ENCODE measurements at regions not wholly inside any gene's neighbourhood (a gene's known extent, or its start where the extent isn't known, plus 50 kb on each side); places are given as distances from the start of the nearest gene placed in this dataset.

DNA sequence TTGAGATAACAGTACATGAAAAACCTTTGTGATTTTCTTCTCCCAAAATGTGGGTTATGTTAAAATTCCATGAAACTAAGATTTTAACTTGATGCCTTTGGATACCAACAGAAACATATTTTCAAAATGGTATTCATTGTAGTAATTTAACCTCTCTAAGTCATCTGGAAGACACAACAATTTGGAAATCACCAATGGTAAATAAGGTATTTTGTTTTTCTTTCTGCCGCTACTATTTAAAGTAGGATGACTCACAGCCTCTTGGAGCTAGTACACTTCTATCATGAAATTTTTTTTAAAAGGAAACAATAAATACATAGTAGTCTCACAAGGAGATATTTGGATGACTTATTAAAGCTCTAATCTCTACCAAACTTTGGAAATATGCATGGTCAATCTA lies 291.6 kb upstream of the VEPH1 start:
- 45% methylated on average over 1 of the region's 1 CpG for WGBS
- DNase-seq = no peak

DNA sequence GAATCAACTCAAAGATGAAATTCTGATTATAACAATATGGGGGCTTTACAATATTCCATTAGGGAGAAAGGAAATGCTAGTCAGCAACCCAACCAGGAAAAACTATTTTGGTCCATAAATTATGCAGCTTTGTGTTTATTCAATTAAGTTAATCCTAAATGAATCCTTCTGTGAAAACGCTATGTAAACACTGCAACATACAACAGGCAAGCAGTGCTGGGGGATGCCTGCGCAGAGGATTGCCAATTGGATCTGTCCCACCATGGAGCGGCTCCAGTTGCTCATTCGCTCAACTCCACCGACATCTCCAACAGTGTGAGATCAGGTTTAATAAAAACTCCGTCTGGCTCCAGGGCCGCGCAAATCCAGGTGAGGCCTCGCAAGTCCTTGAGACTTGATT lies 290.5 kb upstream of the VEPH1 start:
- no peak overlapping the region for H3K27ac ChIP-seq (ENCODE audit: low read length)
- H3K4me3 ChIP-seq (ENCODE audit: low read length) = no peak overlapping the region
- DNase-seq = peak in 2 of 3 donors; percentile 28 to 38
- intact Hi-C loops (cut with DNase I) = no loop called here
- no peaks in the 10 kb centered on the region for H3K27me3 ChIP-seq (ENCODE audit: control insufficient read depth, insufficient read depth)
- H3K9me3 ChIP-seq (ENCODE audit: control insufficient read depth, low read length) = no peaks in the 10 kb centered on the region
- H3K4me1 ChIP-seq (ENCODE audit: control insufficient read depth, insufficient read depth, low read length) = no peaks in the 10 kb centered on the region
- WGBS = 82% methylated on average over 9 of the region's 9 CpGs
- no peak for ATAC-seq

More for the DNA sequence above, 291.6 kb upstream of the VEPH1 start:
- H3K27ac ChIP-seq (ENCODE audit: low read length) = no peak overlapping the region
- no peaks in the 10 kb centered on the region for H3K27me3 ChIP-seq (ENCODE audit: control insufficient read depth, insufficient read depth)
- no peaks in the 10 kb centered on the region for H3K9me3 ChIP-seq (ENCODE audit: control insufficient read depth, low read length)
- no peak overlapping the region for H3K4me3 ChIP-seq (ENCODE audit: low read length)
- no peaks in the 10 kb centered on the region for H3K4me1 ChIP-seq (ENCODE audit: control insufficient read depth, insufficient read depth, low read length)
- no peak for ATAC-seq
- intact Hi-C loops (cut with DNase I) = no loop called here

DNA sequence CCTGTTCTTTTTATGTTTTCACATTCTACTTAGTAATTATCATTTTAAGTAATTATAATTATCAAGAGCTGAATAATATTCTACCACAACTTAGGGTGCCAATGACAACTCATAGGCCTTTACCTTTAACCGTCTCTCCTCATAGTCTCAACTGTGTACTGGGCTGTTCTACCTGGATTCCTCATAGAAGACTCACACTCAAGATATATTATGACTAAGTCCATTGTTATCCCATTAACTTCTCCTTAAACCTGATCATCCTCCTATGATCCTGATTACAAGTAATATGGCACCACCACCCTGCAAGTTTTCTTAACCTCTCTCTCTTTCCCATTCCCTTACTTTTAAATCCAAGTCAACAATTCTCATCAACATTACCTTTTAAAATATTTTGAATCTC lies 285.9 kb upstream of the VEPH1 start:
- 95% methylated on average over 1 of the region's 1 CpG for WGBS
- Histone ChIP-seq H3K27me3 (ENCODE audit: control insufficient read depth, insufficient read depth) (no peaks in the 10 kb centered on the region), H3K9me3 (ENCODE audit: control insufficient read depth, low read length) (no peaks in the 10 kb centered on the region), H3K4me3 (ENCODE audit: low read length) (no peak overlapping the region), H3K27ac (ENCODE audit: low read length) (no peak overlapping the region), H3K4me1 (ENCODE audit: control insufficient read depth, insufficient read depth, low read length) (no peaks in the 10 kb centered on the region)
- ATAC-seq = no peak
- no peak for DNase-seq
- intact Hi-C loops (cut with DNase I) = no loop called here

DNA sequence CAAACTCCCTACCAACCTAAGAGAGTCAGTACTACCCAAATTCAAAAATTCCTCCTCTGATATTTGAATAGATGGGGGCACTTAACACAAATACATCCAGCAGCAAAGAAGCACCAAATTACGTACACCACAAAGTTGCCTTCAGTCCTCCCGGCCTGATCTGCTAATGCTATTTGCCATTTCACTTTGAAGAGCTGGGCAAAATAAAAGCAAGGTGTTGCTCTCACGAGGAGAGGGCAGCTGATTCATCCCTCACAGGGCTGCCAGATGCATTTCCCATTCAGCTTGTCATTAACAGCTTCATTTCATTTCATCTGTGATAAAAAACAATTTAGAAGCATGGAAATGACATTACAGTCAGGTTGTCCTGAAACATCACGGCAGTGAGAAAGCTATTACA lies 283.4 kb upstream of the VEPH1 start:
- intact Hi-C loops (cut with DNase I) = no loop called here
- Histone ChIP-seq H3K9me3 (ENCODE audit: control insufficient read depth, low read length) (no peaks in the 10 kb centered on the region), H3K27me3 (ENCODE audit: control insufficient read depth, insufficient read depth) (no peaks in the 10 kb centered on the region), H3K4me1 (ENCODE audit: control insufficient read depth, insufficient read depth, low read length) (no peaks in the 10 kb centered on the region), H3K4me3 (ENCODE audit: low read length) (no peak overlapping the region), H3K27ac (ENCODE audit: low read length) (no peak overlapping the region)
- no peak for DNase-seq
- WGBS = 58% methylated on average over 4 of the region's 4 CpGs
- ATAC-seq = no peak

DNA sequence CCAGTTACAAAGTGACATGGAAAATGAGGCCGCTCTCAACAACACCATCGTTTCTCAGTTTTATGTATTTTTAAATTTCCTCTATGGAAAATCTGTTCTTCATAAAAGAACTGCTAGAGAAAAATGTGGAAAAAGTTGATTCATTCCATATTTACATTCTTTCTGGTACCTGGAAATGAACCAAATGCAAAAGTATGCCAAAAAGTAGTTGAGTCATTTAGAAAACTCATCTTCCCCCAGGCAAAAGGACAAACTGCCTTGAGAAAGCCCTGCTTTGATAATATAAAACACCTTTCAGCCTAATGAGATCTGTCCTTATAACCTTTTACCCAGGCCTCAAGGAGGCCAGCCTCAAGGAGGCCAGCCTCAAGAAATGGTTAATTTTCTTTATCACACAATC lies 283.0 kb upstream of the VEPH1 start:
- H3K9me3 ChIP-seq (ENCODE audit: control insufficient read depth, low read length) = no peaks in the 10 kb centered on the region
- H3K27ac ChIP-seq (ENCODE audit: low read length) = no peak overlapping the region
- intact Hi-C loops (cut with DNase I) = no loop called here
- no peak for DNase-seq
- H3K4me1 ChIP-seq (ENCODE audit: control insufficient read depth, insufficient read depth, low read length) = no peaks in the 10 kb centered on the region
- no peaks in the 10 kb centered on the region for H3K27me3 ChIP-seq (ENCODE audit: control insufficient read depth, insufficient read depth)
- ATAC-seq = no peak
- 59% methylated on average over 2 of the region's 2 CpGs for WGBS
- H3K4me3 ChIP-seq (ENCODE audit: low read length) = no peak overlapping the region

DNA sequence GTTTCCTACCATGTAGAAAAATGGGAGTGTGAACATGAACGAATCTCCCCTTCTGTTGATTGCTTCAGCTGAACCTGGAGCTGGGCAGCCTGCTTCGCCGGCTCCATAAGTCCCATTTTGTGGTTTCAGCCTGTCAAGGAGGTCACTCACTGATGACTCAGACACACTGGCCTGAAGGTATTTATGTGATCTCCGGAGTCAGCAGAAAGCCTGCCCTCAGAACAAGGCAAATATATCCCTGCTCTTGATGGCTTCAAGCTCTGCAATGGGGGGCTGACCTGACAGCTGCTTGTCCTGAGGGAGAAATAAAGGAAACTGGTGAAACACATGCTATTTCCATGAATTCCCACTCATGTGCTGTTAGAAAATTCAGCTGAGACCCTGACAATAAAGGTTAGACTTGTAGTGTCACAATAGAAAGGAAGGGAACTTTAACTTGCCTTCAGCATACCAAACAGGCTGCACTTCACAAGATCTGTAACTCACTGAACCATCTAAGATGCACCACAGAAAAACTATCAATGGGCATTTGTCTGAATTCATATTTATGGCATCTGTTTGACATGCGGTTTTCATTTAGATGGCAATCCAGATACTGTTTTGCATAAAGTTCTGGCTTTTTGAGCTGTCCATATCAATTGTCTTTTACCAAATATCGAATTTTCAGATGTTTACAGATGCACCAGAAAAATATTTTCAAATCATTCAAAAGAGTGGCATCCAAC lies 282.0 kb upstream of the VEPH1 start:
- no peak for ATAC-seq
- H3K27ac ChIP-seq (ENCODE audit: low read length) = no peak overlapping the region

DNA sequence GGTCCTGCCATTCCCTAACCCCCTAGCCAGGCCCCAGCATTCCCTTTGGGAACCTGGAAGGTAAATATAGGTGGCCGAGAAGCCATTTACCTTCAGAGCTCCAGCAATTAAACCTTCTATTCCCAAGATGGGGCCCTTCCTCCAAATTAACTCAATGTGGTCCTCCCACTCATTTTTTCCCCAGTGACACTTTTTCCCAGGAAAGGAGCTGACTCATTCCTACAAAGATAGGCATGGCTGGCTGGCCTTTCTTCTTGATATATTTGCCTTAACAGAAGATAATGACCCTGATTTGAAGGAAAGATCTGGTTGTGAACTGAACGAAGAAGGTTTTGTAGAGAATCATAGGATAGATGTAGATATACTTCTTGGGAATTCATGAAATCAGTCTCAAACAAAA lies 279.0 kb upstream of the VEPH1 start:
- DNase-seq (no peak), ATAC-seq (no peak)
- H3K4me3 ChIP-seq (ENCODE audit: low read length) = no peak overlapping the region
- no peak overlapping the region for H3K27ac ChIP-seq (ENCODE audit: low read length)
- WGBS = 69% methylated on average over 2 of the region's 2 CpGs
- no peaks in the 10 kb centered on the region for H3K9me3 ChIP-seq (ENCODE audit: control insufficient read depth, low read length)
- no peaks in the 10 kb centered on the region for H3K4me1 ChIP-seq (ENCODE audit: control insufficient read depth, insufficient read depth, low read length)
- H3K27me3 ChIP-seq (ENCODE audit: control insufficient read depth, insufficient read depth) = no peaks in the 10 kb centered on the region
- intact Hi-C loops (cut with DNase I) = no loop called here

More for the DNA sequence above, 282.0 kb upstream of the VEPH1 start:
- no peaks in the 10 kb centered on the region for H3K27me3 ChIP-seq (ENCODE audit: control insufficient read depth, insufficient read depth)
- DNase-seq = no peak
- 67% methylated on average over 6 of the region's 6 CpGs for WGBS
- intact Hi-C loops (cut with DNase I) = no loop called here
- H3K4me1 ChIP-seq (ENCODE audit: control insufficient read depth, insufficient read depth, low read length) = no peaks in the 10 kb centered on the region
- H3K4me3 ChIP-seq (ENCODE audit: low read length) = no peak overlapping the region
- no peaks in the 10 kb centered on the region for H3K9me3 ChIP-seq (ENCODE audit: control insufficient read depth, low read length)

DNA sequence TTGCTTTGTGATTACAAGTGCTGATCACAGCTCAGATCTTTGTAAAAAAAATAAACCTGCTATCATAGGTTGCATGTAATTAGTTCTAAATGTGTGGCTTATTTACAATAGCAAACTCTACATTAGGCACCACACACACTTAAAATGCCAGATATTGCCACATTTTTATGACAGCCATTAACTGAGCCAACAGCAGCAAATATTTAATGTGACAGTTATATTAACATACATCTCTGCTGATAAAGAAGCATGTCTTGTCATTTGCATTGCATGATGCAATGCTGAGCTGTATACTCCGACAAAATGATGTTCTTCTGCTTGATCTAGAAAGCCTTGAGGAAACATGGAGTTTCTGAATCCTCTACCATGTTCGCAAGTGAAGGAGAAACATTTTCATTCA lies 273.6 kb upstream of the VEPH1 start:
- Histone ChIP-seq H3K27ac (ENCODE audit: low read length) (no peak overlapping the region), H3K9me3 (ENCODE audit: control insufficient read depth, low read length) (no peaks in the 10 kb centered on the region), H3K4me1 (ENCODE audit: control insufficient read depth, insufficient read depth, low read length) (peaks cover 3% of the 10 kb centered on the region), H3K27me3 (ENCODE audit: control insufficient read depth, insufficient read depth) (no peaks in the 10 kb centered on the region), H3K4me3 (ENCODE audit: low read length) (no peak overlapping the region)
- DNase-seq (no peak), ATAC-seq (no peak)
- WGBS = 89% methylated on average over 2 of the region's 2 CpGs
- intact Hi-C loops (cut with DNase I) = no loop called here

DNA sequence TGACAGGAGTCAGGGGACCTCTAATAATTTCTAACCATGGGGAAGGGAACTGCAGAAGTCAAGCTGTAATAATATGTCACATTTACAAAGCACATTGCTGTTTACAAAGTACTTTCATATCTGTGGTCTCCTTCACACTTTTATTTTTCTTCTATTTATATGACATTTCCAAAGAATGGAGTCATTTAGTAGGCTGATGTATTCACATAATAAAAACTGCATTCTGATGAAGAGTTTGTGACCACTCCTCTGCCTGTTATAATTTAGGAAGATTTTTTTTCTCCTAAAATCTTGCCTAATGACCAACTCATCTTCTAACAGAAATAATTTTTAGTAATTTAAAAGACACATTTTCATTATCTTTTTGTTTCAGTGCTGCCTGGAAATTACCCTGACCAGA lies 272.2 kb upstream of the VEPH1 start:
- intact Hi-C loops (cut with DNase I) = no loop called here
- no peak for ATAC-seq

DNA sequence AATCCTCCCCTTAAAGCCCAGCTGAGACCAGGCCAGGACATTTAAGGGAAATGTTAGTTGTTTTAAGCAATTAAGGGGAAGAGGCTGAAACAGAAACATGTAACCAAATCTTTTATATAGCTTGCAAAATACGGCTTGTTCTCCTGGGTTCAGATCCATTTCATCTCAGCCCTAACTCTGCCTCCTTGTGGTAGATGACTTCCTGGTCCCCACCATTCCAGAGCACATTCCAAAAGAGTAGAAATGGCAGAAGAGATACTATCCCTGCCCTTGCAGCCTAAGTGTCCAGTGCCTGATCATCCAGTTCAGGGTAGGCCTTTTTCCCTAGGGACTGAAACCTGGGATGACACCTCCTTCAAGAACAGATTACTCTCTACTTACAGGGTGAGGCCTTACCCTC lies 266.2 kb upstream of the VEPH1 start:
- no peak for DNase-seq
- Histone ChIP-seq H3K27ac (ENCODE audit: low read length) (no peak overlapping the region), H3K9me3 (ENCODE audit: control insufficient read depth, low read length) (no peaks in the 10 kb centered on the region), H3K4me3 (ENCODE audit: low read length) (no peak overlapping the region), H3K4me1 (ENCODE audit: control insufficient read depth, insufficient read depth, low read length) (peaks cover 4% of the 10 kb centered on the region), H3K27me3 (ENCODE audit: control insufficient read depth, insufficient read depth) (no peaks in the 10 kb centered on the region)
- ATAC-seq = no peak
- intact Hi-C loops (cut with DNase I) = no loop called here
- 77% methylated on average over 1 of the region's 1 CpG for WGBS

More for the DNA sequence above, 272.2 kb upstream of the VEPH1 start:
- Histone ChIP-seq H3K4me3 (ENCODE audit: low read length) (no peak overlapping the region), H3K27ac (ENCODE audit: low read length) (no peak overlapping the region), H3K4me1 (ENCODE audit: control insufficient read depth, insufficient read depth, low read length) (peaks cover 4% of the 10 kb centered on the region), H3K9me3 (ENCODE audit: control insufficient read depth, low read length) (no peaks in the 10 kb centered on the region), H3K27me3 (ENCODE audit: control insufficient read depth, insufficient read depth) (no peaks in the 10 kb centered on the region)
- no peak for DNase-seq

DNA sequence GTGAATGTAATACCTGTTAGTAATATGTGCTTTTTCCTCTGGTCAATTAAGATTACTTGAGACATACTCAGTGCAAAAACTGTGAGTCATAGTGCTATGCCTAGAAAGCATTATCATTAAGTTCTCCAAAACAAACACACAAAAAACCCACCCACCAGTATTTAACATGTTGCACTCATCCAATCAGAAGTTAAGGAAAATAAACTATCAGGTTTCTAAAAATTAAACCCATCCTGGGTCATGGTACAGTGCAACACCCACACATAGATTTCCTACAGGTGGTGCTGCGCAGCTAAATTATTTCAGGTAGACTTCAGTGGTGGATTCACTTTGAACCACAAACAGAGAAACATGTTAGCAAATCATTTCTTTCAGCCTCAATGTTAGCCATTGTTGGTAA lies 264.4 kb upstream of the VEPH1 start:
- 95% methylated on average over 1 of the region's 1 CpG for WGBS
- intact Hi-C loops (cut with DNase I) = no loop called here
- no peak for ATAC-seq

DNA sequence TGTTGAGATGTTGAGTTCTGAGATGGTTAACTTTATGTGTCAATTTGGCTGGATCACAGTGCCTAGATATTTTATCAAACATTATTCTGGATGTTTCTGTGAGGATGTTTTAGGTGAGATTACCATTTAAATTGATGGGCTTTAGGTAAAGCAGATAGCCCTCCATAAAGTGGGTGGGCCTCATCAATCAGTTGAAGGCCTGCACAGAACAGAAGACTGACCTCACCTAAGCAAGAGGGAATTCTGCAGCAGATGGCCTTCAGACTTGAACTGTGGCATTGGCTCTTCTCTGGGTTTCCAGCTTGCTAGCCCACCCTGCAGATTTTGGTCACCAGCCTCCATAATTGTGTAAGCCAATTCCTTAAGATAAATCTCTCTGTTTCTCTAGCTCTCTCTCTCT lies 260.4 kb upstream of the VEPH1 start:
- Histone ChIP-seq H3K27ac (ENCODE audit: low read length) (no peak overlapping the region), H3K27me3 (ENCODE audit: control insufficient read depth, insufficient read depth) (no peaks in the 10 kb centered on the region), H3K4me1 (ENCODE audit: control insufficient read depth, insufficient read depth, low read length) (no peaks in the 10 kb centered on the region), H3K4me3 (ENCODE audit: low read length) (no peak overlapping the region), H3K9me3 (ENCODE audit: control insufficient read depth, low read length) (no peaks in the 10 kb centered on the region)
- DNase-seq = no peak
- ATAC-seq = no peak
- intact Hi-C loops (cut with DNase I) = no loop called here

More for the DNA sequence above, 264.4 kb upstream of the VEPH1 start:
- DNase-seq = no peak
- no peak overlapping the region for H3K4me3 ChIP-seq (ENCODE audit: low read length)
- H3K27me3 ChIP-seq (ENCODE audit: control insufficient read depth, insufficient read depth) = no peaks in the 10 kb centered on the region
- H3K9me3 ChIP-seq (ENCODE audit: control insufficient read depth, low read length) = no peaks in the 10 kb centered on the region
- H3K4me1 ChIP-seq (ENCODE audit: control insufficient read depth, insufficient read depth, low read length) = peaks cover 4% of the 10 kb centered on the region
- H3K27ac ChIP-seq (ENCODE audit: low read length) = no peak overlapping the region
